ENCODE measurements at regions not wholly inside any gene's neighbourhood (a gene's known extent, or its start where the extent isn't known, plus 50 kb on each side); places are given as distances from the start of the nearest gene placed in this dataset.

DNA sequence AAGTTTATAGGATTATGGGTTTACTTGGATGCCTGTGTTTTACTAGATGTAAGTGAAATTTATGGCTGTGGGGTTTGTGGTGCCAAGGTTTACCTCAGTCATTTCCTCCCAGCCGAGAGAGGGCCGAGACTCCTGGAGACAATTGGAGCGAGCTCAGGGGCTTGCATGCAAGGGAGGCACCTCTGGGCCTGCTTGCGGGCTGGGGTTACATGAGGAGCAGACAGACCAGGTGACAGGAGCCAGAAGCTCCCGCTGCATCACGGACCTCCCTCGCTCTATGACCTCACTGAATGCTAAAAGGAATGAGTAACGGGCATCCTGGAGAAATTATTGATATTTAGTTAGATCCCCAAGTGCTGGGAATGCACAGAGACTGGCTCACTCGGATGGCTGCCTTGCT lies 275.2 kb upstream of the KIRREL3 start (continued):
- TF ChIP-seq, protein P1, sequence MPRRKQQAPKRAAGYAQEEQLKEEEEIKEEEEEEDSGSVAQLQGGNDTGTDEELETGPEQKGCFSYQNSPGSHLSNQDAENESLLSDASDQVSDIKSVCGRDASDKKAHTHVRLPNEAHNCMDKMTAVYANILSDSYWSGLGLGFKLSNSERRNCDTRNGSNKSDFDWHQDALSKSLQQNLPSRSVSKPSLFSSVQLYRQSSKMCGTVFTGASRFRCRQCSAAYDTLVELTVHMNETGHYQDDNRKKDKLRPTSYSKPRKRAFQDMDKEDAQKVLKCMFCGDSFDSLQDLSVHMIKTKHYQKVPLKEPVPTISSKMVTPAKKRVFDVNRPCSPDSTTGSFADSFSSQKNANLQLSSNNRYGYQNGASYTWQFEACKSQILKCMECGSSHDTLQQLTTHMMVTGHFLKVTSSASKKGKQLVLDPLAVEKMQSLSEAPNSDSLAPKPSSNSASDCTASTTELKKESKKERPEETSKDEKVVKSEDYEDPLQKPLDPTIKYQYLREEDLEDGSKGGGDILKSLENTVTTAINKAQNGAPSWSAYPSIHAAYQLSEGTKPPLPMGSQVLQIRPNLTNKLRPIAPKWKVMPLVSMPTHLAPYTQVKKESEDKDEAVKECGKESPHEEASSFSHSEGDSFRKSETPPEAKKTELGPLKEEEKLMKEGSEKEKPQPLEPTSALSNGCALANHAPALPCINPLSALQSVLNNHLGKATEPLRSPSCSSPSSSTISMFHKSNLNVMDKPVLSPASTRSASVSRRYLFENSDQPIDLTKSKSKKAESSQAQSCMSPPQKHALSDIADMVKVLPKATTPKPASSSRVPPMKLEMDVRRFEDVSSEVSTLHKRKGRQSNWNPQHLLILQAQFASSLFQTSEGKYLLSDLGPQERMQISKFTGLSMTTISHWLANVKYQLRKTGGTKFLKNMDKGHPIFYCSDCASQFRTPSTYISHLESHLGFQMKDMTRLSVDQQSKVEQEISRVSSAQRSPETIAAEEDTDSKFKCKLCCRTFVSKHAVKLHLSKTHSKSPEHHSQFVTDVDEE (CRISPR knock-in tag; IDR thresholded peaks at IDR 0.05), result no peak
- TF ChIP-seq ZNF8 (CRISPR knock-in tag; IDR thresholded peaks at IDR 0.05) (no peak), ZC3H10 (CRISPR knock-in tag; IDR thresholded peaks at IDR 0.05) (no peak)

DNA sequence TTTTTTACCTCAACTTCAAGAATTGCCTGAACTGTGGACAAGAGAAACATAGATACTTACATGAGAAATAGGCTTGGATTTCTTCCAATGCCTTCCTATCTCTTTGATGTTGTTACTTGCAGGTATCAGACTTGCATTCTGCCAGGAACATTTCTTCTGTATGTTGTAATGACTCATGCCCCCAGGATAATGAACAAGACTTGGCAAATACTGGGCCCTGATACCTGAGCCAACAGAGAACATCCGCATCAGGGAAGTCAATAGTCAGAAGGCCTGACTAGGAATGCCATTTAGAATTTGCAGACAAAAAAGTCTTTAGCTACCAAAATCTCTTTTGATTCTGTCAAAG lies 273.7 kb upstream of the KIRREL3 start:
- no peak for ATAC-seq
- TF ChIP-seq ISL1 (CRISPR knock-in tag; IDR thresholded peaks at IDR 0.05), result no peak

DNA sequence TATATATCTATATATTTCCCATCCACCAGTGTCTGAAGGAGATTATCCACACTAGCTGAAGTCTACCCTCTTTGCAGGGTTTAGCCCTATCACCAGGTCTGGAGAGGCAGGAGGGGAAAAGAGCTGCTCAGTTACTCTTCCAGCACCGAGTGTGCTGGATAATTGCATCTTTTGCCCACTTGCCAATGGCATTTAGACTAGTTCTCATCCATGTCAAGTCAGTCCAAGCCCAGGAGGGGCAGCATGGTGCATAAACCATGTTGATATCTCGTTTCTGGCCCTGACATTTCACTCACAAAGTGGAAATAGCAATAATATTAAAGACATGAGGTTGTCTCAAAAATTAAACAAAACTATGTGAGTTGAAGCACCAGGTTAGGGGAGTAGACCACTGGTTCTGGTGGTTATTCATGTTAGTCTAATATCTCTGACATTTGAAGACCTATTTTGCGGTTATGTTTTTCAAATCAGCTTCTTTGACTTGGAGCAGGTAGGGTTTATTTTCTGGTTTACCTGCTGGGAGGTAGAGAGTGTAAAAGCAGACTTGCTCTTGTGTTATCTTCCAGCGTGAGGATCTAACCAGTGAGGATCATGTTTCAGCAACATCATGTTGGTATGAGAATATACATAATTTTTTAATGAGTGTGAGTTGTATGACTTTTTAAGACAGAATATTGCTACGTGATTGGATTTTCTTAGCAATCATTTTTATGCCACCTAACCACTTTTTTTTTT lies 273.2 kb upstream of the KIRREL3 start:
- TF ChIP-seq, protein P2, sequence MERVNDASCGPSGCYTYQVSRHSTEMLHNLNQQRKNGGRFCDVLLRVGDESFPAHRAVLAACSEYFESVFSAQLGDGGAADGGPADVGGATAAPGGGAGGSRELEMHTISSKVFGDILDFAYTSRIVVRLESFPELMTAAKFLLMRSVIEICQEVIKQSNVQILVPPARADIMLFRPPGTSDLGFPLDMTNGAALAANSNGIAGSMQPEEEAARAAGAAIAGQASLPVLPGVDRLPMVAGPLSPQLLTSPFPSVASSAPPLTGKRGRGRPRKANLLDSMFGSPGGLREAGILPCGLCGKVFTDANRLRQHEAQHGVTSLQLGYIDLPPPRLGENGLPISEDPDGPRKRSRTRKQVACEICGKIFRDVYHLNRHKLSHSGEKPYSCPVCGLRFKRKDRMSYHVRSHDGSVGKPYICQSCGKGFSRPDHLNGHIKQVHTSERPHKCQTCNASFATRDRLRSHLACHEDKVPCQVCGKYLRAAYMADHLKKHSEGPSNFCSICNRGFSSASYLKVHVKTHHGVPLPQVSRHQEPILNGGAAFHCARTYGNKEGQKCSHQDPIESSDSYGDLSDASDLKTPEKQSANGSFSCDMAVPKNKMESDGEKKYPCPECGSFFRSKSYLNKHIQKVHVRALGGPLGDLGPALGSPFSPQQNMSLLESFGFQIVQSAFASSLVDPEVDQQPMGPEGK (CRISPR knock-in tag; IDR thresholded peaks at IDR 0.05; ENCODE audit: borderline replicate concordance), result no peak
- TF ChIP-seq, protein P3, sequence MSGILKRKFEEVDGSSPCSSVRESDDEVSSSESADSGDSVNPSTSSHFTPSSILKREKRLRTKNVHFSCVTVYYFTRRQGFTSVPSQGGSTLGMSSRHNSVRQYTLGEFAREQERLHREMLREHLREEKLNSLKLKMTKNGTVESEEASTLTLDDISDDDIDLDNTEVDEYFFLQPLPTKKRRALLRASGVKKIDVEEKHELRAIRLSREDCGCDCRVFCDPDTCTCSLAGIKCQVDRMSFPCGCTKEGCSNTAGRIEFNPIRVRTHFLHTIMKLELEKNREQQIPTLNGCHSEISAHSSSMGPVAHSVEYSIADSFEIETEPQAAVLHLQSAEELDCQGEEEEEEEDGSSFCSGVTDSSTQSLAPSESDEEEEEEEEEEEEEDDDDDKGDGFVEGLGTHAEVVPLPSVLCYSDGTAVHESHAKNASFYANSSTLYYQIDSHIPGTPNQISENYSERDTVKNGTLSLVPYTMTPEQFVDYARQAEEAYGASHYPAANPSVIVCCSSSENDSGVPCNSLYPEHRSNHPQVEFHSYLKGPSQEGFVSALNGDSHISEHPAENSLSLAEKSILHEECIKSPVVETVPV (CRISPR knock-in tag; IDR thresholded peaks at IDR 0.05), result no peak
- no peak for TF ChIP-seq CSDC2 (CRISPR knock-in tag; IDR thresholded peaks at IDR 0.05)
- no peak for TF ChIP-seq ZNF565 (CRISPR knock-in tag; conservative IDR thresholded peaks at IDR 0.05; ENCODE audit: low read depth)
- TF ChIP-seq ZFP3 (CRISPR knock-in tag; IDR thresholded peaks at IDR 0.05), result no peak
- no peak for TF ChIP-seq GLIS3 (CRISPR knock-in tag; IDR thresholded peaks at IDR 0.05)
- TF ChIP-seq, protein P1 (CRISPR knock-in tag; IDR thresholded peaks at IDR 0.05), result no peak
- ATAC-seq, result no peak

DNA sequence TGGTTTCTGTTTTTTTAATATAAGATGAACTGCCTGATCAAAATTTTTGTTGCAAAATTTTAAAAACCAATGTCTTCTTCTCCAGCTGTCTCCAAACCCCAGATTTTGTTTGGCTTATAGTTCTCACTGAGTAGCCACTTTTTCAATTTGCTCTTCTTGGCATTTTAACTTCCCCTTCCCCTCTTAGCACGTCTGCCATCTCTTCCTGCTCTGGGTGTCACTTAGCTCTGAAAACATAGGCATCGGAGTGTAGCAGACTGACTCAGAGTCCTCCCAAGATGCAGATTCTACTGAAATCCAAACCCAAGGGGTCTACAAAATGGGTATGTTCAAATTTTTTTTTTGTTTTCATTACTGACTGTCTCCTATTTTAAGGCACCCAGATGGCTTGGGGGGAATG lies 270.3 kb upstream of the KIRREL3 start:
- no peak for TF ChIP-seq SNAI2 (CRISPR knock-in tag; IDR thresholded peaks at IDR 0.05)
- TF ChIP-seq ESRRG (CRISPR knock-in tag; IDR thresholded peaks at IDR 0.05), result no peak
- TF ChIP-seq BACH2 (CRISPR knock-in tag; IDR thresholded peaks at IDR 0.05; ENCODE audit: borderline replicate concordance), result no peak
- TF ChIP-seq, protein P4, sequence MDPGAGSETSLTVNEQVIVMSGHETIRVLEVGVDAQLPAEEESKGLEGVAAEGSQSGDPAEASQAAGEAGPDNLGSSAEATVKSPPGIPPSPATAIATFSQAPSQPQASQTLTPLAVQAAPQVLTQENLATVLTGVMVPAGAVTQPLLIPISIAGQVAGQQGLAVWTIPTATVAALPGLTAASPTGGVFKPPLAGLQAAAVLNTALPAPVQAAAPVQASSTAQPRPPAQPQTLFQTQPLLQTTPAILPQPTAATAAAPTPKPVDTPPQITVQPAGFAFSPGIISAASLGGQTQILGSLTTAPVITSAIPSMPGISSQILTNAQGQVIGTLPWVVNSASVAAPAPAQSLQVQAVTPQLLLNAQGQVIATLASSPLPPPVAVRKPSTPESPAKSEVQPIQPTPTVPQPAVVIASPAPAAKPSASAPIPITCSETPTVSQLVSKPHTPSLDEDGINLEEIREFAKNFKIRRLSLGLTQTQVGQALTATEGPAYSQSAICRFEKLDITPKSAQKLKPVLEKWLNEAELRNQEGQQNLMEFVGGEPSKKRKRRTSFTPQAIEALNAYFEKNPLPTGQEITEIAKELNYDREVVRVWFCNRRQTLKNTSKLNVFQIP (CRISPR knock-in tag; IDR thresholded peaks at IDR 0.05; ENCODE audit: borderline replicate concordance, low read depth), result no peak
- TF ChIP-seq, protein P3 (CRISPR knock-in tag; IDR thresholded peaks at IDR 0.05), result no peak
- TF ChIP-seq, protein P1 (CRISPR knock-in tag; IDR thresholded peaks at IDR 0.05), result no peak
- TF ChIP-seq, protein P2 (CRISPR knock-in tag; IDR thresholded peaks at IDR 0.05; ENCODE audit: borderline replicate concordance), result no peak
- no peak for ATAC-seq
